H9 (cell line): ENCODE measurements at regions not wholly inside any gene's neighbourhood (a gene's known extent, or its start where the extent isn't known, plus 50 kb on each side); places are given as distances from the start of the nearest gene placed in this dataset.

Source experiments
- DNase-seq: peaks from one replicate; pipeline ENCODE4 v3.0.0-alpha.2; 2017
- H2AFZ ChIP-seq: one replicate; pipeline ENCODE4 v1.6.1; 2013; ENCODE audit warnings: mild to moderate bottlenecking, low read length, control low read depth, moderate library complexity
- H2AK5ac ChIP-seq: 2 replicates; pipeline ENCODE4 v1.6.1; 2013; ENCODE audit warnings: low read length, control low read depth, mixed read lengths; ENCODE audit not compliant: insufficient read length
- H2BK120ac ChIP-seq: one replicate; pipeline ENCODE4 v1.6.1; 2013; ENCODE audit warnings: low read depth, mild to moderate bottlenecking, low read length, control low read depth, inconsistent platforms; ENCODE audit not compliant: poor library complexity, severe bottlenecking
- H2BK12ac ChIP-seq: 2 replicates; pipeline ENCODE4 v1.6.1; 2013; ENCODE audit warnings: low read length, control low read depth, mixed read lengths, low read depth; ENCODE audit not compliant: insufficient read length
- H2BK15ac ChIP-seq: 2 replicates; pipeline ENCODE4 v1.6.1; 2013; ENCODE audit warnings: low read depth, low read length, control low read depth
- H2BK20ac ChIP-seq: one replicate; pipeline ENCODE4 v1.6.1; 2013; ENCODE audit warnings: low read depth, mild to moderate bottlenecking, low read length, control low read depth, inconsistent platforms; ENCODE audit not compliant: poor library complexity, severe bottlenecking
- H2BK5ac ChIP-seq: 2 replicates; pipeline ENCODE4 v1.6.1; 2013; ENCODE audit warnings: low read length, control low read depth, mixed read lengths; ENCODE audit not compliant: insufficient read length
- H3K14ac ChIP-seq: 2 replicates; pipeline ENCODE4 v1.6.1; 2013; ENCODE audit warnings: low read length, control low read depth; ENCODE audit not compliant: insufficient read depth
- H3K18ac ChIP-seq: 2 replicates; pipeline ENCODE4 v1.6.1; 2013; ENCODE audit warnings: low read depth, mild to moderate bottlenecking, mixed read lengths, low read length, control low read depth; ENCODE audit not compliant: insufficient read length
- H3K23ac ChIP-seq: 2 replicates; pipeline ENCODE4 v1.6.1; 2013; ENCODE audit warnings: low read length, control low read depth, mixed read lengths, low read depth; ENCODE audit not compliant: insufficient read length
- H3K23me2 ChIP-seq: 2 replicates; pipeline ENCODE4 v1.6.1; 2013; ENCODE audit warnings: low read depth, mild to moderate bottlenecking, mixed read lengths, low read length, control low read depth; ENCODE audit not compliant: insufficient read length, poor library complexity, severe bottlenecking
- H3K27ac ChIP-seq: 2 replicates; pipeline ENCODE4 v1.5.1; 2013; ENCODE audit warnings: low read length, control low read depth, mixed read lengths, low read depth; ENCODE audit not compliant: insufficient read length
- H3K27me3 ChIP-seq: 2 replicates; pipeline ENCODE4 v1.6.1; 2013; ENCODE audit warnings: low read length, control low read depth, inconsistent platforms; ENCODE audit not compliant: insufficient read depth
- H3K4ac ChIP-seq: 2 replicates; pipeline ENCODE4 v1.6.1; 2013; ENCODE audit warnings: low read depth, mild to moderate bottlenecking, control low read depth, inconsistent platforms, low read length, moderate library complexity
- H3K4me1 ChIP-seq: 2 replicates; pipeline ENCODE4 v1.6.1; 2013; ENCODE audit warnings: low read length, control low read depth, inconsistent platforms; ENCODE audit not compliant: insufficient read depth
- H3K4me2 ChIP-seq: 2 replicates; pipeline ENCODE4 v1.6.1; 2013; ENCODE audit warnings: low read length, control low read depth, mixed read lengths; ENCODE audit not compliant: insufficient read length, insufficient read depth
- H3K56ac ChIP-seq: 2 replicates; pipeline ENCODE4 v1.6.1; 2013; ENCODE audit warnings: low read depth, mild to moderate bottlenecking, mixed read lengths, low read length, control low read depth; ENCODE audit not compliant: insufficient read length
- H3K79me1 ChIP-seq: 2 replicates; pipeline ENCODE4 v1.6.1; 2013; ENCODE audit warnings: low read depth, mild to moderate bottlenecking, moderate library complexity, low read length, control low read depth, inconsistent platforms; ENCODE audit not compliant: insufficient read depth, poor library complexity, severe bottlenecking
- H3K79me2 ChIP-seq: 2 replicates; pipeline ENCODE4 v1.6.1; 2013; ENCODE audit warnings: low read length, control low read depth, inconsistent platforms; ENCODE audit not compliant: insufficient read depth
- H3K9ac ChIP-seq: 2 replicates; pipeline ENCODE4 v1.6.1; 2013; ENCODE audit warnings: low read length, control low read depth, mixed read lengths; ENCODE audit not compliant: insufficient read length; ENCODE audit errors: extremely low read depth
- H3K9me3 ChIP-seq: one replicate; pipeline ENCODE4 v1.6.1; 2013; ENCODE audit warnings: low read depth, low read length, inconsistent platforms; ENCODE audit not compliant: control insufficient read depth
- H3T11ph ChIP-seq: one replicate; pipeline ENCODE4 v1.6.1; 2013; ENCODE audit warnings: mild to moderate bottlenecking, low read length, control low read depth, inconsistent platforms
- H4K20me1 ChIP-seq: one replicate; pipeline ENCODE4 v1.6.1; 2013; ENCODE audit not compliant: control insufficient read depth, insufficient read length, insufficient read depth
- H4K5ac ChIP-seq: 2 replicates; pipeline ENCODE4 v1.6.1; 2013; ENCODE audit warnings: low read depth, mild to moderate bottlenecking, mixed read lengths, low read length, control low read depth; ENCODE audit not compliant: insufficient read length
- H4K8ac ChIP-seq: replicated peaks from 2 replicates; pipeline ENCODE4 v1.6.1; 2013; ENCODE audit warnings: low read length, control low read depth, mixed read lengths, low read depth; ENCODE audit not compliant: insufficient read length
- H4K91ac ChIP-seq: 2 replicates; pipeline ENCODE4 v1.6.1; 2013; ENCODE audit warnings: low read depth, mild to moderate bottlenecking, moderate library complexity, mixed read lengths, low read length, control low read depth; ENCODE audit not compliant: insufficient read length
- H3K27ac Mint-ChIP-seq, 3 experiments: 2 replicates in 2 of 3; 3 replicates in 1 of 3; pipeline ENCODE4 v1.8.0; 2020 to 2021; ENCODE audit warnings: mixed read lengths in 3 of 3, mild to moderate bottlenecking in 1 of 3, moderate library complexity in 1 of 3
- H3K27me3 Mint-ChIP-seq: 2 replicates; pipeline ENCODE4 v1.8.0; 2021; ENCODE audit warnings: low read depth, mild to moderate bottlenecking, moderate library complexity, mixed read lengths
- H3K36me3 Mint-ChIP-seq, 3 experiments: 2 replicates in 2 of 3; 3 replicates in 1 of 3; pipeline ENCODE4 v1.8.0; 2020 to 2021; ENCODE audit warnings: low read depth in 3 of 3, mixed read lengths in 3 of 3; ENCODE audit not compliant: insufficient read depth in 1 of 3
- H3K4me1 Mint-ChIP-seq, 2 experiments: 2 replicates each; pipeline ENCODE4 v1.8.0; 2020; ENCODE audit warnings: mixed read lengths in 2 of 2
- H3K4me3 Mint-ChIP-seq, 2 experiments: 2 replicates in 1 of 2; 3 replicates in 1 of 2; pipeline ENCODE4 v1.8.0; 2020 to 2021; ENCODE audit warnings: mild to moderate bottlenecking in 2 of 2, mixed read lengths in 2 of 2, moderate library complexity in 1 of 2
- H3K9me3 Mint-ChIP-seq, 2 experiments: 2 replicates in 1 of 2; 3 replicates in 1 of 2; pipeline ENCODE4 v1.8.0; 2020; ENCODE audit warnings: mild to moderate bottlenecking in 2 of 2, mixed read lengths in 2 of 2, moderate library complexity in 1 of 2
- WGBS: extraction: QIAGEN DNeasy Blood & Tissue Kit; methylation state at CpG from one replicate; pipeline ENCODE4 v1.1.7; 2013; ENCODE audit warnings: missing lambda C conversion rate, low lambda C conversion rate, mixed read lengths; ENCODE audit not compliant: insufficient read length; ENCODE audit errors: extremely low coverage; 5-methylcytosine and 5-hydroxymethylcytosine counted together
- TF ChIP-seq, protein P1 (sequence below): fragments of 200-600 bp; sonication (generic); conservative IDR thresholded peaks from 3 replicates; pipeline ENCODE4 v1.8.0; 2021; ENCODE audit warnings: antibody characterized with exemption, mild to moderate bottlenecking

DNA sequence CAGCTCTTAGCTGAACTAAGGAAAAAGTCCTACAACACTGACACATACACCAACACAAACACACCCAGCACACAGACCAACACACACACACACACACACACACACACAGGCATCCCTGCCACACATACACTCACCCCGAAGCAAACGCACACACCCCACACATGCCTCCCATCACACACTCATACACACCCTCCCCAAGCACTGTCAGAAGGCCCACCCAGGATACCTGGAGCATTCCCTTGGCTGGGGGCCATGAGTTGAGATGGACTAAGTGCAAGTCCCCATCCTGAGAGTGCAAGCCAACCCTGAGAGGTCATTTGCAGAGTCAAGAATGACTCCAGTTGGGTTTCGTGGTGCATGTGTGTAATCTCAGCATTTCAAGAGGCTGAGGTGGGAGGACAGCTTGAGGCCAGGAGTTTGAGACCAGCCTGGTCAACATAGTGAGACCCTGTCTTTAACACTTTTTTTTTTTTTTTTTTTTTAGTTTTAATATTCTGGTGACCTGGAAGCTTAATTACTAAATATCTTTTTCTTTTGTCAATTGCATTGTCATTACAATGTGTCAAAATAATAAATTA lies 117.3 kb downstream of the RHOU start:
- Histone ChIP-seq H3K23ac (no peak overlapping the region), H3K18ac (no peak overlapping the region), H4K8ac (no peak overlapping the region), H2BK5ac (no peak overlapping the region), H2BK20ac (no peak overlapping the region), H3K23me2 (no peaks in the 10 kb centered on the region), H3K79me1 (no peaks in the 10 kb centered on the region), H3K9ac (no peak overlapping the region), H3K56ac (no peak overlapping the region), H3K4ac (no peak overlapping the region), H2BK12ac (no peak overlapping the region), H3K27ac (no peak overlapping the region), H4K91ac (no peak overlapping the region), H2BK15ac (no peak overlapping the region), H4K5ac (no peak overlapping the region), H2AK5ac (no peak overlapping the region), H3K79me2 (no peaks in the 10 kb centered on the region), H3K14ac (no peak overlapping the region), H2BK120ac (no peak overlapping the region), H3K4me1 (peaks cover 7% of the 10 kb centered on the region; the same call in 1 of the 2 replicates), H2AFZ (no peak overlapping the region), H4K20me1 (no peaks in the 10 kb centered on the region), H3K27me3 (no peaks in the 10 kb centered on the region), H3T11ph (no peak overlapping the region), H3K4me2 (no peak overlapping the region), H3K9me3 (no peaks in the 10 kb centered on the region)
- Mint-ChIP-seq H3K27ac (peak overlapping the region in 1 of 3 experiments; percentile 9; a peak in 3 of 7 replicates), H3K9me3 (peaks cover 4% of the 10 kb centered on the region in 2 experiments; a peak in 4 of 5 replicates), H3K36me3 (peaks cover 0 to 3% (median 2%) of the 10 kb centered on the region in 3 experiments; a peak in 5 of 7 replicates), H3K4me3 (0 out of 5 replicates have a peak overlapping the region, but pooled peaks of 1 of the 2 experiments have one; percentile 2), H3K4me1 (peaks cover 52 to 53% of the 10 kb centered on the region in 2 experiments), H3K27me3 (no peaks in the 10 kb centered on the region)
- WGBS: no CpG with 5 or more reads among the region's 3 CpGs
- DNase-seq: peak; percentile 19
- TF ChIP-seq, protein P1, sequence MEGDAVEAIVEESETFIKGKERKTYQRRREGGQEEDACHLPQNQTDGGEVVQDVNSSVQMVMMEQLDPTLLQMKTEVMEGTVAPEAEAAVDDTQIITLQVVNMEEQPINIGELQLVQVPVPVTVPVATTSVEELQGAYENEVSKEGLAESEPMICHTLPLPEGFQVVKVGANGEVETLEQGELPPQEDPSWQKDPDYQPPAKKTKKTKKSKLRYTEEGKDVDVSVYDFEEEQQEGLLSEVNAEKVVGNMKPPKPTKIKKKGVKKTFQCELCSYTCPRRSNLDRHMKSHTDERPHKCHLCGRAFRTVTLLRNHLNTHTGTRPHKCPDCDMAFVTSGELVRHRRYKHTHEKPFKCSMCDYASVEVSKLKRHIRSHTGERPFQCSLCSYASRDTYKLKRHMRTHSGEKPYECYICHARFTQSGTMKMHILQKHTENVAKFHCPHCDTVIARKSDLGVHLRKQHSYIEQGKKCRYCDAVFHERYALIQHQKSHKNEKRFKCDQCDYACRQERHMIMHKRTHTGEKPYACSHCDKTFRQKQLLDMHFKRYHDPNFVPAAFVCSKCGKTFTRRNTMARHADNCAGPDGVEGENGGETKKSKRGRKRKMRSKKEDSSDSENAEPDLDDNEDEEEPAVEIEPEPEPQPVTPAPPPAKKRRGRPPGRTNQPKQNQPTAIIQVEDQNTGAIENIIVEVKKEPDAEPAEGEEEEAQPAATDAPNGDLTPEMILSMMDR: no peak
